ENCODE measurements at regions not wholly inside any gene's neighbourhood (a gene's known extent, or its start where the extent isn't known, plus 50 kb on each side); places are given as distances from the start of the nearest gene placed in this dataset.
"Not testable (repeated sequence)": the region's sequence is repeated elsewhere in the genome, so short reads cannot be mapped to it uniquely, and the experiment has no call there.

DNA sequence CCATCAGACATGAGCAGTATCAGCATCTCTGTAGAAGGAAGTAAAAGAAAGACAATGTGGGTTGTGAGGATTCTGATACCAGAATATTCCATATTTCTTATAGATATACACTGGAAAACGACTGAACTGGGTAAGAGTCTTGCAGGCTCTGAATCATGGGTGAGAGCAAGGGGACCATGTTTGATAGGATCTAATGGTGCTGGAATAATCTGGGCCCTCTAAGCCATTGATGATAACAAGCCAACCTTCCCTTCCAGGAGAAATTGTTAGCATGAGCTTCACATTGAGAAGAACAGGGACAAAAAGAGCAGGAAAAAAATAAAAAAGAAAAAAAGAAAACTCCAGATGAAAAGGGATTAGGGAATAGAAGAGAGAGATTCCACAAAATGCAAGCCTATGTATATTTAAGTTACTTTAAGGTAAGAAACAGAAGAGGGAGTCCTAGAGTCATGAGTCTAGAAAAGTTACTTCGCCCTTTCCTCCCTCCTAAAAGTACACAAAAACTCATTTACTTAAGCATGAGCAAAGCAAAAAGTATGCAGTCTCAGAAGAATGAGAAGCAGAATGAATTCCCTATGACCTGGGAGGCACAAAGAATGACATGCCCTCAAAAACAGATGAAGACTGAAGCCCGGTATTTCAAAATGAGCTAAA is 181.9 kb downstream of the TMEM26 start:
- no peak overlapping the region for H3K4me3 ChIP-seq (ENCODE audit: low read depth, low read length)
- TF ChIP-seq, protein P1, sequence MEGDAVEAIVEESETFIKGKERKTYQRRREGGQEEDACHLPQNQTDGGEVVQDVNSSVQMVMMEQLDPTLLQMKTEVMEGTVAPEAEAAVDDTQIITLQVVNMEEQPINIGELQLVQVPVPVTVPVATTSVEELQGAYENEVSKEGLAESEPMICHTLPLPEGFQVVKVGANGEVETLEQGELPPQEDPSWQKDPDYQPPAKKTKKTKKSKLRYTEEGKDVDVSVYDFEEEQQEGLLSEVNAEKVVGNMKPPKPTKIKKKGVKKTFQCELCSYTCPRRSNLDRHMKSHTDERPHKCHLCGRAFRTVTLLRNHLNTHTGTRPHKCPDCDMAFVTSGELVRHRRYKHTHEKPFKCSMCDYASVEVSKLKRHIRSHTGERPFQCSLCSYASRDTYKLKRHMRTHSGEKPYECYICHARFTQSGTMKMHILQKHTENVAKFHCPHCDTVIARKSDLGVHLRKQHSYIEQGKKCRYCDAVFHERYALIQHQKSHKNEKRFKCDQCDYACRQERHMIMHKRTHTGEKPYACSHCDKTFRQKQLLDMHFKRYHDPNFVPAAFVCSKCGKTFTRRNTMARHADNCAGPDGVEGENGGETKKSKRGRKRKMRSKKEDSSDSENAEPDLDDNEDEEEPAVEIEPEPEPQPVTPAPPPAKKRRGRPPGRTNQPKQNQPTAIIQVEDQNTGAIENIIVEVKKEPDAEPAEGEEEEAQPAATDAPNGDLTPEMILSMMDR (IDR thresholded peaks at IDR 0.05; ENCODE audit: insufficient read depth, low read depth, low read length, missing control alignments): no peak
- no peak for DNase-seq (ENCODE audit: low read depth)

DNA sequence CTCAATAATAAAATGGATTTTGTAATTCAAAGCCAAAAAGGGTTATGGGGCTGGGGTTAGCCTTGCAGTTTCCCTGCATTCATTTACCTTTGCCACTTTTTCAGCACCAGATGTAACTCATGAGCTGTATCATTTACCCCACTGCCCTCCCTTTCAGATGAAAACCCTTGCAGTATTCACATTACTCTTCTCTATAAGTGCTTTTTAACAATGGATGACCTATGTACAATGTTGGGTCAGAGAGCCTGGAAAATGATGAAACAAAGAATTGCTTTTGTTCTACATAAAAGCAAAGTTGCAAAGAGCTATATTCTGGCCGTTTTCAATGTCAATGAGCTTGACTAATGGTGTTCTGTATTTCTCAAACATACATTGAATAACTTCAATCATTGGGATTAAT is 189.7 kb downstream of the TMEM26 start:
- TF ChIP-seq, protein P1 (IDR thresholded peaks at IDR 0.05; ENCODE audit: insufficient read depth, low read depth, low read length, missing control alignments): no peak
- no peak overlapping the region for H3K4me3 ChIP-seq (ENCODE audit: low read depth, low read length)
- DNase-seq (ENCODE audit: low read depth): no peak

DNA sequence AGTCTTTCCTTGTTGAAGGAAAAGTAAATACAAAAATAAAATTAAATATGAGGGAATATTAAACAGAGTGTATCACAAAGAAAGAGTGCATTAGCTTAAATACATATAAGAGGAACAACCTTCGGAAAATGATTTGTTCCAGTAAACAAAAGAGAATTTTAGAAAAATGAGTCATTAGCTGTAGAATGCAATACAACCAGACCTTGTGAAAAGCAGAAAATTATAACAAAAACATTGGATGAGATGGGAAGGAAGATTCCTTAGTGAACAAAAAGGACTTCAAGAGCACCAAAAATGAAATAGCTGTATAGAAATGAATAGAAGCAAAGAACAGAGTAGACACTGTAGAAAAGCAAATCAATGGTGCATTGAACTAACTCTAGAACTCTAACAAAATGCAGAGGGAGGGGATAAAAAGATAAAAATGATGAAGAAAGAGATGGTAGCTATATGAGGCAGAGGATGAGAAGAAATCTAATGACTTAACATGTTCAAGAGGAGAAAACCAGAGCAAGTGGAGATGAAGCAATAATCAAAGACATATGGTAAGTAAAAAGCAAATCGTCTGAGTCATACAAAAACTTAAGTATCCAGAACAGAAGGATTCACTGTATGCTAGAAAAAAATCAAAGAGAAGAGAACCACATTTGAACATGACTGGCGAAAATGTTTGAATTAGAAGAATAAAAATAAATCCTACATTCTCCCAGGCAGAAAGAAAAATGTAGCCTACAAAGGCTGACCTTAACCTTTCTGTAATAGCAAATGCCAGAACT is 190.5 kb downstream of the TMEM26 start:
- no peak for DNase-seq (ENCODE audit: low read depth)
- TF ChIP-seq, protein P1 (IDR thresholded peaks at IDR 0.05; ENCODE audit: insufficient read depth, low read depth, low read length, missing control alignments): no peak
- no peak overlapping the region for H3K4me3 ChIP-seq (ENCODE audit: low read depth, low read length)

DNA sequence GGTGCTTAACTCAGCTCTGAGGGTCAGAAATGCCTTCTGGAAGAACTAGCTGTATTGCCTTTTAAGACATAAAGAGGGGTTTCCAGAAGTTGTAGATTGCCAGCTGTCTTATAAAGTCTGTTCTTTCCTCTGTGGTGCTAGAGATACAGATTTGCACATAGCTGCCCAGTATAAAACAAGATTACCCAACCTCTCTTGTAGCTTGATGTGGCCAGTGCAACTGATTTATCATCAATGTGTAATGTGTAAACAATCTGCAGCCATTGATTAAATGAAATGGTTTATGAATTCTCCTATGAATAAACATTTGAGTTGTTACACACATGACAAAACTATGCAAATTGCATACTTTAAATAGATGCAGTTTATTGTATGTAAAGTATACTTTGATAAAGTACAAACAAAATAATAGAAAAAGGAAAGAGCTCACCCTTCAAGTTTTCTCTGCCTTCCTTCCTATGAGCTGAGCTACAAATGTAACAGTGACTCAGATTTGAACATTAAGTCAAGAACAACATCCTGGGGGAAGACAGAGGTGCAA is 195.2 kb downstream of the TMEM26 start:
- TF ChIP-seq, protein P1 (IDR thresholded peaks at IDR 0.05; ENCODE audit: insufficient read depth, low read depth, low read length, missing control alignments): no peak
- H3K4me3 ChIP-seq (ENCODE audit: low read depth, low read length): no peak overlapping the region
- DNase-seq (ENCODE audit: low read depth): no peak

DNA sequence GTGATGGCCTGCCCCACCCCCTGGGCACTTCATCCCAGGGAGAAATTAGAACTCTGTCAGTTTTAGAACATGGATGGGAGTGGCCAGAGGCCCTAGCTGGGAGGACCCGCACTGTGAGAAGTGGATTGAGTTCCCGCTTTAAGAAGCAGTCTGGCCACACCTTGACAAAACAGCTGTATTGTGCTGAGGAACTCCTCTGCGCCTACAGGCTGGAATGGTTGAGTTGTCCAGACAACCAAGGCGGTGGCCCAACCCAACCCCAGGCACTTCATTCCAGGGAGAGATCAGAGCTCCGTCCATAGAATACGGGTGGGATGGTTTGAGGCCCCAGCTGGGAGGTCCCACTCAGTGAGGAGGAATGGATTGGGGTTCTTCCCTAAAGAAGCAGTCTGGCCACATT is 196.0 kb downstream of the TMEM26 start:
- no peak overlapping the region for H3K4me3 ChIP-seq (ENCODE audit: low read depth, low read length)
- no peak for DNase-seq (ENCODE audit: low read depth)
- TF ChIP-seq, protein P1 (IDR thresholded peaks at IDR 0.05; ENCODE audit: insufficient read depth, low read depth, low read length, missing control alignments): no peak

DNA sequence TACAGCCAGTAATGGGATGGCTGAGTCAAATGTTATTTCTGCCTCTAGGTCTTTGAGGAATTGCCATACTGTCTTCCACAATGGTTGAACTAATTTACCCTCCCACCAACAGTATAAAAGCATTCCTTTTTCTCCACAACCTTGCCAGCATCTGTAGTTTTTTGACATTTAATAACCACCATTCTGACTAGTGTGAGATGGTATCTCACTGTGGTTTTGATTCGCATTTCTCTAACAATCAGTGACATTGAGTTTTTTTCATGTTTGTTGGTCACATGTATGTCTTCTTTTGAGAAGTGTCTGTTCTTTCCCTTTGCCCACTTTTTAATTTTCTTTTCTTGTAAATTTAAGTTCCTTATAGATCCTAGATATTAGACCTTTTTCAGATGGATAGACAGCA is 200.9 kb downstream of the TMEM26 start:
- H3K4me3 ChIP-seq (ENCODE audit: low read depth, low read length); DNase-seq (ENCODE audit: low read depth): not testable (repeated sequence)

DNA sequence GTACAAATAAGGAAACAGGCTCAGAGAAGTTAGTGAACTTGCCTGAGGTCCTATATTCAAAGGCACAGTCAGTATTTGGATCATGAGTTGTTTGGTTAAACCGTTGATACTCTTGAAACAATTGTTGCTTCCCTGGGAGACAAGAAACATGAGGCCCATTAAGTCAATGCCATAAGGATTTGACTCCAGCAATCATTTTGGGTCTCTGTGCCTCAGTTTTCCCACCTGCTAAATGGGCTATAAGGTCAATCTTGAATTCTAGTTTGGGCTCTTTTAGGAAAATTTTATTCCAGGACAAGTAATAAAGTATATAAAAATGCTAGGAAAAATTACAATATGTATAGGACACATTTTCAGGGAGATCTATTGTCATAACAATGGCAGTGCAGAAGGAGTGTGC is 202.1 kb downstream of the TMEM26 start:
- H3K4me3 ChIP-seq (ENCODE audit: low read depth, low read length): no peak overlapping the region
- DNase-seq (ENCODE audit: low read depth): no peak
- TF ChIP-seq, protein P1 (IDR thresholded peaks at IDR 0.05; ENCODE audit: insufficient read depth, low read depth, low read length, missing control alignments): no peak

Measured in GM12865 (cell line).